ENCODE measurements at regions not wholly inside any gene's neighbourhood (a gene's known extent, or its start where the extent isn't known, plus 50 kb on each side); places are given as distances from the start of the nearest gene placed in this dataset.

- TF ChIP-seq, protein P1, sequence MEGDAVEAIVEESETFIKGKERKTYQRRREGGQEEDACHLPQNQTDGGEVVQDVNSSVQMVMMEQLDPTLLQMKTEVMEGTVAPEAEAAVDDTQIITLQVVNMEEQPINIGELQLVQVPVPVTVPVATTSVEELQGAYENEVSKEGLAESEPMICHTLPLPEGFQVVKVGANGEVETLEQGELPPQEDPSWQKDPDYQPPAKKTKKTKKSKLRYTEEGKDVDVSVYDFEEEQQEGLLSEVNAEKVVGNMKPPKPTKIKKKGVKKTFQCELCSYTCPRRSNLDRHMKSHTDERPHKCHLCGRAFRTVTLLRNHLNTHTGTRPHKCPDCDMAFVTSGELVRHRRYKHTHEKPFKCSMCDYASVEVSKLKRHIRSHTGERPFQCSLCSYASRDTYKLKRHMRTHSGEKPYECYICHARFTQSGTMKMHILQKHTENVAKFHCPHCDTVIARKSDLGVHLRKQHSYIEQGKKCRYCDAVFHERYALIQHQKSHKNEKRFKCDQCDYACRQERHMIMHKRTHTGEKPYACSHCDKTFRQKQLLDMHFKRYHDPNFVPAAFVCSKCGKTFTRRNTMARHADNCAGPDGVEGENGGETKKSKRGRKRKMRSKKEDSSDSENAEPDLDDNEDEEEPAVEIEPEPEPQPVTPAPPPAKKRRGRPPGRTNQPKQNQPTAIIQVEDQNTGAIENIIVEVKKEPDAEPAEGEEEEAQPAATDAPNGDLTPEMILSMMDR (IDR thresholded peaks at IDR 0.05), result no peak
- TF ChIP-seq POLR2A (IDR thresholded peaks at IDR 0.05), result no peak
Observed at GRCh38 chr10:63054889-63055611, 78.1 kb upstream of the NRBF2 start.
